Suppressor macrophage treated with lipopolysaccharide for 4 hours (primary cell): ENCODE measurements at regions not wholly inside any gene's neighbourhood (a gene's known extent, or its start where the extent isn't known, plus 50 kb on each side); places are given as distances from the start of the nearest gene placed in this dataset.

Source experiments
- DNase-seq: peaks from one replicate; pipeline ENCODE4 v3.0.0-alpha.2; 2020

- DNase-seq, result no peak
Measured at GRCh38 chr5:54927097-54927746, 58.2 kb downstream of the ESM1 start.

DNA sequence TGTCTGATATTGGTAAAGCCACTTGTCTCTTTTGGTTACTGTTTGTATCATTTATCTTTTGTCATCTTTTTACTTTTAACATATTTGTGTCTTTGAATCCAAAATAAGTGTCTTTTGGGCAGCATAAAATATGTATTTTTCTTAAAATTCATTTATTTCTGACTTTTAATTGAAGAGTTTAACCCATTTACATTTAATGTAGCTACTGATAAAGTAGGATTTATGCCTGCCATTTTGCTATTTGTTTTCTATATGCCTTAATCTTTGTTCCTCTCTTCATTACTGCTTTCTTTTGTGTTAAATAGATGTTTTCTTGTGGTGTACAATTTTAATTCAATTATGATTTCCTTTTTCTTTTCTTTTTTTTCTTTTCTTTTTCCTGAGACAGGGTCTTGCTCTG lies 60.9 kb downstream of the ESM1 start:
- no peak for DNase-seq

GRCh38 chr5:54917323-54917722 lies 68.1 kb downstream of the ESM1 start:
- DNase-seq, result no peak

DNA sequence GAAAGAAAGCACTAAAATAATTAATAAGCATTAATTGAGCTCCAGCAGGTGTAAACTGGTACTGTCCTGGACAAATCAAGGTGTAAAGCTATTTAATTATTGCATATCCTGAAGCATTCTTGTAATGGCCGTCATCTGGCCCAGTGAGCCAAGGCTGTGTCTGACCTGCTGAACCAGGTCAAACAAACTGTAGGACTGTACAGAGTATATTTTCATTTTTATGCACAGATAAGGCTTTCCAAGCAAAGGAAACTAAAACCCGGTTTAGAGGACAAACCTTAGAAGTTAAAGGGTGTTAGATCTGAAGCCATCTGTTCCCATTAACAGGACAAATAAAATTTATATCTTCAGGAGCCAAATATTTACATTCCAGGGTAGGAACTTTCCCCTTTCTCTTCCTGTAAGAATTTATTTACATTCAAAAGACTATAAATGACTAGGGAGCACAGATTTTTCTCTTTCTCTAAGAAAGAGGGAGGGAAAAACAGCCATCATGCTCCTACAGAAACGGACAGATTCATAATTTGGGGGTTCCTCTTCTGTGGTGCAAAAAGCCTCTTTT lies 69.8 kb downstream of the ESM1 start:
- DNase-seq, result no peak

GRCh38 chr5:54912021-54912420 lies 73.4 kb downstream of the ESM1 start:
- DNase-seq, result no peak

DNA sequence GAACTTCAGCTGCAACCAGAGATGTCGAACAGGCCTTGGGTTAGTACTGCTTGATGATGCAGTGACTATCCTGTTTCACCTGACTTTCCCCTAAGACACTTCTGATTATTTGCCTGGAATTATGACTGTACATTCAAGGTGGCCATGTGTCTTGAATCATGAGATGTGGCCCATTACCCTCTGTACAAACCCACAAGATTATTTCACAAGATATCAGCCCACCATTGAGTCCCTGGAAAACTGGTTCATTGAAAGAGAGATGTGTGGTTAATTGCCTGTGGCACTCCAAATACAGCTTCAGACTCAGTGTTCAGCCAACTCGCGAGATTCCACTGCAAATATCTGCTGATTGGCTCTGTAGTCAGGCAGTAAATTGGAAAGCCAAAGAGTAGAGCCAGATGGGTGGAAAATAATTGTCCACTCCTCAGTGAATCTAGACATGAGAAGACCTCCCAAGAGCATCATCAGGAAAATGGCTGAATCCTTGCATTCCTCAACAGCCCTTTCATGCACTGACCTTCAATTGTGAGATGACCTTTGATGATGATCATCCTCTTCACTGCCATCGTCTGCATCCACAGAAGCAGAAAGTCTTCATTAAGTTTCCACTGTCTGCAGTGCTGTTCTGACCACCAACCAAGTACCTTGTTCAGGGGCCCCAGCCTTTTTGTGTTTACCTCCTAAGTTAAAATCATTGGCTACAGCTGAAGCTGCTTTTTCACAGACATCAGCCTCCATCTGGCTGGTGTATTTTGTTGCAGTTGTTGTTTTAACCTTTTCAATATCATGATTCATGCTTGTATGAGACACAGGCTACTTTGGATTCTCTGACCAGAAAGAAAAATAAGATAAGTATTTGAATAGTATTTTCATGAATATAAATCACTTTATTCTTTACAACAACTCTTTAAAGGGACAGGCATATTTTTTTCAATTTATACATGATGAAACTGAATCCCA lies 75.2 kb downstream of the ESM1 start:
- DNase-seq, result no peak

GRCh38 chr5:54908774-54909525 lies 76.4 kb downstream of the ESM1 start:
- DNase-seq, result no peak

DNA sequence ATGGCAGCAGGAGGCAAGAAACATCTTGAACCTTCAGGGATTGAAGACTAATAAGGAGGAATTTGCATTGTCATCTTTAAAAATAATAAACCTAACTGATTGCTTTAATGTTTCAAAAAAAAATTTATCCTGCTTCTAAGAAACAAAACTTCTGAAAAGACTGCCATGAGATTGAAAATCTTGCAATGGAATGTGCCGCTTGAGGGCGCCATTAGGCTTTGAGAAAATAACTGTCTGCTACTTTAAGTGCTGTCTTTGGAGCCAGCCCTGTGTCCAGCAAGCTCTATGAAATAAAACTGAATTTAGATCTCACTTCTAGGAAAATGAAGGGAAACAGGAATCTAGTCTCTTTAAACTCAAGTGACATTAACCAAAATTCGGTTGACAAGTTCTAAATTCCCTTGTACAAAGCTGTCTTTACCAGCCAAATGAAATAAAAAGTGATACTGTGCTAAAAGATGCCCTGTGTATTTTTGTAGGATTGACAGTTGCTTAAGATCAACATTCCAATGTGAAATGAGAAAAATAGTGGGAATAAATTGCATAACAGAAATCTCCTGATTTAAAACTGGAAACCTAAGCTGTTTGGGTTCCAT lies 79.4 kb downstream of the ESM1 start:
- DNase-seq, result peak; percentile 64

- no peak for DNase-seq
Measured at GRCh38 chr5:54905246-54905795, 80.1 kb downstream of the ESM1 start.

DNA sequence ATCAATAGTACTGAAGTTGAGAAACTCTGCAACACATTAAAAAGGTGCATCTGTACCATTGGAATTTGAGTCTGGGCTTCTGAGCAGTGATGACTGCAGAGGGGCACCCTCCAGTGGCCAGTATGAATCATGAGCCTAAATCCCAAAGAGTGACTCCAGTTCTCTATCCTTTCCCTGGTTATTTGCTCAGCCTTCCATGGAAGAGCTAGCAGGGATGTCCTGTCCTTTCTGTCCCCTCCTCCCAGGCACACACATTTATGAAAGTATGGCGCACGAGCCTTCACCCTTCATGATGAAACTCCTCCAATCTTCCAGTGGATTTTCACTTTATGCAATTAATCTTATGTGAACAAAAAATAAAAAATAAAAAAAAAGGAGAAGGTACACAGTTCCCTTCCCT lies 81.0 kb downstream of the ESM1 start:
- no peak for DNase-seq

DNA sequence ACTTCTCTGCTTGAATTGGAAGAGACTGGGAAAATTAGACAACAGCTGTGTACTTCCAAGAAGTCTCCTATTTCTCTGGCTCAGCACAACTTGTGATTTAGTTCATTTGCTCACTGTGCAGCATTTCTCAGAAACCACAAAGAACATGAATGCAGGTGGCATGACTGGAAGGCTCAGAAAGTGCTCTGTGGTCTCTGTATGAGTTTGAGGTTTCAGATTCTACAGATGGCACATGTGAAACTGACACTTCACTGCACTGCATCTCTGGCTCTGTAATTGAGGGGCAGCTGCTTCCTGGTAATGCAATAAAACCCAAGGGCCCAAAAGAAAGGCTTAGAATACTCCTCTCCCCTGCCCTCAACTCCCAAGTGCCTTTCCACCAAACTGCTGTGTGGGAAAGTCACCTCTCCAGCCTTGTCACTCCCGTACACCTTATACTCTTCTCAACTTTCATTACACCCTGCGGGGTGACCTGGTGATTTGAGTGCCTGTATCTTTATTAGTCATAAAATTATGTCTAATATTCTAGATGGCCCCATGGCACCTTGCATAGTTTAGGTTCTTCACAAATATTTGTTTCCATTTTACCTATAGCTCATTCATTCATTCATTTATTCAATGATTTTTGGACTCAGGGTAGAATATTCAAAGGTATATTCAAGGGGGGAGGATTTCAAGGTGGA lies 82.5 kb downstream of the ESM1 start:
- DNase-seq, result peak; percentile 77

GRCh38 chr5:54900984-54901725 lies 84.2 kb downstream of the ESM1 start:
- DNase-seq, result peak; percentile 89

DNA sequence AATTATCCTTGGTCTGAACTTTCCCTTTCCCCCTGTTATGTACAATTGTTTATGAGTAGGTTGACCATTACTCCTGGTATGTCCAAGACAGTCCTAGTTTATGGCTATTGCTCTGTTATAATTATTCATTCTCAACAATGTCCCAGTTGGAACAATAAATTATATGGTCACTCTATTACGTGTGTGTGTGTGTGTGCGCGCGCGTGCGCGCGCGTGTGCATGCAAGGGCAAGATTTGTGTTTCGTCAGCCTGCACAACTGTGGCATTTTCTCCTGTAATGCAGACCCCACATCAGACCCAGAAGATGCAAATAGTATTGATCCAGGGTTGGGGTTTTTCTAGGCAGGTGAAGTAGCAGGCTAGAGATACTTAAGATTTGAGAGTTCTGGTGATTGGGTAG lies 88.4 kb downstream of the ESM1 start:
- DNase-seq, result no peak

GRCh38 chr5:54895816-54896341 lies 89.5 kb downstream of the ESM1 start:
- peak; percentile 13 for DNase-seq

DNA sequence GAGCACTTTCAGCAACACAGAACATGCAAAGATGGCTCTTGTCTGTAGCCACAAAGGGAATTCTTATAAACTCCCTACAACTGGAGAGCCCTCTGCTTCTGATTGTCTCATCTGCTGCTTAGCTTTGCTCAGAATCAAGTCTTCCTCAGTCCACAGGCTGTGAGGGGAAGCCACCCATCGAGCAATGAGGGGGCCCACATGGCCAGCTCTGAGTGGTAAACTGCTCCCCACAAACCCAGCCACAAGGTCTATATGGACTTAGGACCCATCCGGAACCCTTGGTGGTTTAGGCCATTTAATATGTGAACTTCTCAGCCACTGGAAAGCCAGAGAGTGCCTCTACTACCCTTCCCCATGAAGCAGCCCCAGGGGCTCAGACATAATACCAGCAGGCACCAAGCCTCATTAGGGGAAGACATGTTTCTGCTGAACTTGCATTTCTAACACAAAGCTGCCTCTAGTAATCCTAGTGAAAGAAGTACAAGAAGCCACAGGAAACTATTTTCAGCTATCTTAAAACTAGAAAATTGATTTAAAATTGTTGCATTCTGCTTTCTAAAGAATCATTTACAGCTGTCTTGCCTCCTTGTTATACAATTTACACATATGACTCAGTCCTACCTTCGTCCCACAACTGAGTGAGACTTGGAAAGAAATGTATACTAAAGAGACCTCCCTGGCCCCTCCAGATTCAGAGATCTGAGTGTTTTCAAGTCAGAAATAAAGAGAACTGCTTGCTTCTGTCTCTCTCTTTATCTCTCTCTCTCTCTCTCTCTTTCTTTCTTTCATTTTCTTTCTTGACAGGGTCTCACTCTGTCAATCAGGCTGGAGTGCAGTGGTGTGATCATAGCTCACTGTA lies 90.2 kb downstream of the ESM1 start:
- DNase-seq, result no peak

GRCh38 chr5:54889826-54890225 lies 95.6 kb downstream of the ESM1 start:
- DNase-seq, result no peak

GRCh38 chr5:54887663-54888062 lies 97.7 kb downstream of the ESM1 start:
- DNase-seq, result no peak

GRCh38 chr5:54886866-54887265 lies 98.5 kb downstream of the ESM1 start:
- no peak for DNase-seq

- no peak for DNase-seq
Measured at GRCh38 chr5:54885636-54886035, 99.8 kb downstream of the ESM1 start.

- no peak for DNase-seq
Measured at GRCh38 chr5:54884195-54884536, 101.2 kb downstream of the ESM1 start.
